Suppressor macrophage (primary cell): ENCODE measurements at regions not wholly inside any gene's neighbourhood (a gene's known extent, or its start where the extent isn't known, plus 50 kb on each side); places are given as distances from the start of the nearest gene placed in this dataset.
"Not testable (repeated sequence)": the region's sequence is repeated elsewhere in the genome, so short reads cannot be mapped to it uniquely, and the experiment has no call there.

ENCODE experiments used
- DNase-seq, 4 experiments: peaks; one replicate each; pipeline ENCODE4 v3.0.0-alpha.2; 2020 to 2022

GRCh38 chr5:6106756-6107155 is 271.6 kb downstream of the MED10 start:
- DNase-seq, result no peak

DNA sequence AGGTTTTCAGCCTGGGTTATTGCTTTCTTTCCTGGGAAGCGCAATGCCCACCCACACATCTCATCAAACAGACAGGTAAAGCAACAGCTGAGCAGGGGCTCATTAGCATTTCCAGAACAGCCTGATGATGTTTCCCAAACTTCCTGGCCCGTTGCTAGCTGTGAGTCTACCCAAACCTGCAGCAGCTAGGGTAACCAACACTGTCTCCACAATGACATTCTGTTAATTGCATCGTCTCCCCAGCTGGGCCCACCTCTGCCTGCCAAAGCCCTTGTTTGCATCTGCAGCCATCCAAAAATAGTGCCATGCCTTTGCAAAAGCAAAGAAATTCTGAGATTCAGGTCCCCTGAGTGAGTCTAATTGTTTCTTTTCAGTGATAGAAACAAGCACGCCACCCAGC is 273.0 kb downstream of the MED10 start:
- no peak for DNase-seq

DNA sequence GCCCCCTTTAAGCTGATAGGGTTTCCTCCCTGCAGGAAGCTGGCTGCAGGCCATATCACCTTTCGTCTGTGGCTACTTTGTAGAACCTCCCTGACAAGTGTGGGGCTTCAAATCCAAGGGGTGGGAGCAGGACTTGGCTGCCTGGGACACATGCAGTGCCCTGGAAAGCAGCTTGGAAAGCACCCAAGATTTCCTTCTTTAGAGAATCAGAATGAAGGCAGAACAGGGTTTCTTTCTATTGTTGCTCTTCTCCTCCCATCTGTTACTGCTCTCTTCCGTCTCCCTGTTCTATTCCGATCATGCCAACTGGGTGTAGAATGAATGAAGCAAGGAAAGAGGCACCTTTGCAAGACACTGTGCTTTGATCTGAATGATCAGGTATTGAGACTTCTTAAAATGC is 282.2 kb downstream of the MED10 start:
- no peak for DNase-seq

DNA sequence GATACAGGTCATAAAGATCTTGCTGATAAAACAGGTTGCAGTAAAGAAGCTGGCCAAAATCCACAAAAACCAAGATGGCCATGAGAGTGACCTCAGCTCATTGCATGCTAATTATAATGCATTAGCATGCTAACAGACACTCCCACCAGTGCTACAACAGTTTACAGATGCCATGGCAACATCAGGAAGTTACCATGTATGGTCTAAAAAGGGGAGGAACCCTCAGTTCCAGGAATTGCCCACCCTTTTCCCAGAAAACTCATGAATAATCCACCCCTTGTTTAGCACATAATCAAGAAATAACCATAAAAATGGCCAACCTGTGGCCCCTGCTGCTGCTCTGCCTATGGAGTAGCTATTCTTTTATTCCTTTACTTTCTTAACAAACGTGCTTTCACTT is 284.2 kb downstream of the MED10 start:
- not testable (repeated sequence) for DNase-seq

- no peak for DNase-seq
Observed at GRCh38 chr5:6090838-6091237, 287.5 kb downstream of the MED10 start.

GRCh38 chr5:6090079-6090654 is 288.2 kb downstream of the MED10 start:
- no peak for DNase-seq

- DNase-seq, result no peak
Observed at GRCh38 chr5:6088706-6089105, 289.6 kb downstream of the MED10 start.

DNA sequence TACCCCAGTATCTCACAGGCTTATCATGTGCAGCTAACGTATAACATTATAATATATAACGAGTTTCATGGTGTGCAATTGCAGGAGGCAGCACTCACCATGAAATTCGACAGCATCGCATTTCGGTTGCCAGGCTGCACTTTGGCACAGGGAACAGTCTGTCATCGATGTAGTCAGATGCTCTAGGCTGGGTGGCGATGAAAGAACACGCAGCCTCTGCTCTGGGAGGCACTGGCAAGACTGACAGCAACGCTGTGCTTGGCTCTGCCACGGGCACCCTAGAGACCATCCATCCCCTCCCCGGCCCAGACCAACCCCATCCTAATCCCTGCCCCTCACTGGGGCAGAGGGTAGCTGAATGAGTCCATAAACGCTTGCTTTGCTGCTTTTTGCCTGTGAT is 290.8 kb downstream of the MED10 start:
- DNase-seq, result no peak

- DNase-seq, result no peak
Observed at GRCh38 chr5:6086871-6087270, 291.5 kb downstream of the MED10 start.

DNA sequence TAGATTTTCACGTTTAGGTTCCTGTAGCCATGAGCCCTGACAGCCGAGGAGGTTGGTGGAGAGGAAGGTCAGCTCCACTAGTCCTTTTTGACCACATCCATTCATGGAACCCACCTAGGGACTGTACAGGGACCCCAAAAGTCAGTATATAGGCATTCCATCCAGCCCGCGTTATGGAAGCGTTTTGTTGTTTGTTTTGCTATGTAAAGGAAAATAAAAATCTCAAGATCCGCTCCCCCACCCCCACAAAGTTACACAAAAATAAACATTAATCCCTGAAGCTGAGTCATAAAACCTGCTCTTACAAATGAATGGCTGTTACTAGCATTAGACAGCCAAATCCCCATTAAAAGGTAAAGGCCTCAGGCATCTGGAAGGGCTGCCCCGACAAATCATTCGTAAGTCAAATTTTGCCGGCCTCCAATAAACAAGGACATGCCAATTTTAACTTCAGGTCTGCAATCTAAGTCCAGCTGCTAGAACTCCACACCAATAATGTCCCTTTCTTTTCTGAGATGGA is 292.9 kb downstream of the MED10 start:
- DNase-seq, result no peak

DNA sequence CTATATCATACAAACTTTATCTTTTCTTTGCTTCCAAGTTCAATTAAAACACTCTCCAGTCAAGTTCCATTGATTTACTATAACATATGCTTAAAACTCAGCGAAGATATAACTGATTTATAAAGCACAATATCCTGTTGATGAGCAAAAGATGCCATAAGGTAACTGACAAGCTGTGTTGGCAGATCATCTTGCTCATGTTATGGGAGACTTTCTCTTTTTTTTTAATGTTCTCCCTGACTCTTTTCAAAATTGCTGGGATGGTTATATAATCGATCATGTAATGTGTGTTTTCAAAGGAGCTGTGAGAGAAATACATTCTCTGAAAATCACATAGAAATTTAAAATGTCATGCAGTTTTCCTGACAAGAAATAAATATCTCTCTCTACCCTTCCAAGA is 293.5 kb downstream of the MED10 start:
- DNase-seq, result no peak

GRCh38 chr5:6084376-6084775 is 294.0 kb downstream of the MED10 start:
- DNase-seq, result no peak

DNA sequence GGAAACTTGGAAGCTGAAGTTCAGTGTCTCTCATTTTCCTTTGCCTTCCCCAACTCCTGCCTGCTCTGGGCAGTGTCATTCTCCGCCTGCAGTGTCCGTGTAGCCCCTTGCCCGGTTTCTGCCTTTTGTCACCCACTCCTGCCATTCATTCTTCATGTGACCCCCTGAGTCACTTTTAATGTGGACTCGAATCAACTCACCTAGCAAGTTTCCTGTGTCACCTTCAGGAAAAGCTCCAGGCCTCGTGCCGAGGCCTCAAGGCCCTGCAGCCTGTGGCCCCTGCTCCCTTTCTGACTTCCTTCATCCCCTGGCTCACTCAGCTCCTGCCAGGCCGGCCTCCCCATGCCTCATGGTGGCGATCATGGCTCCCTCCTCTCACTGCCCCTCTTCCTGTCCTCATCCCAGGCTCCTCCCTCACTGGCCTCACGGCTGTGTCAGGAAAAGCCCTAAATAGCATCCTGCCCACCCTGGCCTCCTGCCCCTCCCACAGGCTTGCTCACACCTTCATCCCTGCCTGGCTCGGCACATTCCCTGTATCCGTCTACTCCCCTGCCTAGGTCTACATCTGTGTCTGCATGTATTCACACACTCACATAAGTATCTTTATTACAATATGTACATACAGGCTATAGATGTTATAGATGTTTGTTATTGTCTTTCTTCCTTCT is 294.9 kb downstream of the MED10 start:
- no peak for DNase-seq

DNA sequence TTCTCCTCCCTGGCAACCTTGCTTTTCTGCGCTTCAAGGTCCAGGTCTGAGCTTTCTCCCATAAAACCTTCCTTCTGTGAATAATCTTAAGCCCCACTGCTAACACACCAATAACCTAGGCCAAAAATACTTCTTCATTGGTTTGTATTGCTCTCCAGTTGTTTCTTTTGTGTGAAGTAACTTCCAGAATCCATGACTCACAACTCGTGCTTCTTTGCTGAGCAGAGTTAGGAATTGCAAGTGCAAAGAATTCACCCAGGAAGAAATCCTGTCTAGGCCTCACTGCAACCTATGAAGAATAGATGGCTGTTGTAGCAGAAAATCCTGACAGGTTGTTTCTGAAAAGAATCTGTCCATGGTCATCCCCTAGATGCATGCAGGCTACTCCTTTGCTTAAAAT is 295.7 kb downstream of the MED10 start:
- no peak for DNase-seq

GRCh38 chr5:6081727-6082210 is 296.6 kb downstream of the MED10 start:
- no peak for DNase-seq

GRCh38 chr5:6080930-6081726 is 297.2 kb downstream of the MED10 start:
- DNase-seq, result no peak

- no peak for DNase-seq
Observed at GRCh38 chr5:6080436-6080835, 297.9 kb downstream of the MED10 start.

GRCh38 chr5:6078881-6079280 is 299.5 kb downstream of the MED10 start:
- DNase-seq, result no peak

DNA sequence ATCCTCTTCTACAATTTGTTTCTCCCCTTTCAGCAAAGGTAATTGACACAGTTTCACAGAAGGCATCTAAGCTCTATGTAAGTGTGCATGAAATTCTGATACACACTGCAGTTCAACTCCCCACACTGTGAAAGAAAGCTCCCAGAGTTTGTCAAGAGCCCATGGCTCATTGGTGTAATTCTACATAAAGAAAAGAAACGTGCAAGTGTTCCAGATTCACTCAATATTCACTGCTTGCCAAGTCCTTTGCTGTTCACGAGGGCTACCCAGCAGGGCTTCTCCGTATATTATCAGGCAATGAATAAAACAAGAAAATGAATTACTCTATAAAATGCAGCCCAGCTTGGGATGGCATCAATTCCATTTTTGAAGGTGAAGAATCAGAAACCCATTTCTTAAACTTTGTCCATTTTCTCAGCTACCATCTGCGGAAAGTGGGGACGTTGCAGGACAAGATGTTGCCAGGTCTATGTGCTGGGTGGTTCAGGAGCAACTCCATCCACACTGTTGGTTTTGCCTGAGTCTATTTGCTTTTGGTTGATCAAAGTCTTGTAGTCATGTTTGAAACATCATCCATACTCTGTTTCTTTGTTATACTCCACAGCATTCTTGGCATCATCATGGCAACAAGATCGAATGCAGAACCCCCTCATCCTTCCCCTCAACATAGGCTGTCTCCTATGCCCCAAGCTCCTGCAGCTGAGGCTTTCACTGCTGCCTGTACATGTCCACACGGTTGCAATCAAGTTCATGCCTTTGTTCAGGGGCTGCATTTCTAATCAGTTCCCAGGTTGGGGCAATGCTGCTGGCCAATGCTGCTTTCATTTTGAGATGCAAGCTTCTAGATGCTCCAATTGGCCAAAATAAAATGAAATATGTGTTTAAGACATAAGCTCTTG is 301.8 kb downstream of the MED10 start:
- no peak for DNase-seq

GRCh38 chr5:6072488-6072887 is 305.9 kb downstream of the MED10 start:
- not testable (repeated sequence) for DNase-seq

DNA sequence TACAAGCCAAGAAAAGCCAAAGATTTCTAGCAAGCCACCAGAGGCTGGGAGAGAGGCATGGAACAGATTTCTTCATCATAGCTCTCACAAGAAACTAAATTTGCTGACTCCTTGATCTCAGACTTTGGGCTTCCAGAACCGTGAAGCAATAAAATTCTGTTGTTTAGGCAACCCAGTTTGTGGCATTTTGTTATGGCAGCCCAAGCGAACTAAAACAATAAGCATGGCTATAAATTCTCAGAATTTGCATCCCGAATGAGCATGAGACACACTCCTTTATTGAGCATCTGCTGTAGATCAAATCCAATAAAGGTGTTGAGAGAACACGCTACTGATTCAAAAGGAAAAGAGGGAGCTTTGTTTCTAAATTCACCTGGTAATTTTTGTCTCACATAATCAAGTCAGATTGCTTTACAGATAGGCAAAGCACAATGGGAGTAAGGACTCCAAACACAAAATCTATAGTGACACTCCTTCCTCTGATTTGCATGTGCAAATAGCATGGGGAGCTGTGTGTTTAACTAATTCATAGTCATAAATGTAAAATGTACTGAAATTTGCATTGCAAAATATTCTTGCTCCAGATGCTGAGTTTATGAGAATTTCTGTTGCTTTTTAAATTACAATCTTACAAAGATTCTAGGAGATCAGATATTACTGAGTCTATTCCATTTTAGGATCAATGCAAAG is 308.7 kb downstream of the MED10 start:
- DNase-seq, result no peak

GRCh38 chr5:6066016-6066415 is 312.3 kb downstream of the MED10 start:
- no peak for DNase-seq
